ENCODE measurements at regions not wholly inside any gene's neighbourhood (a gene's known extent, or its start where the extent isn't known, plus 50 kb on each side); places are given as distances from the start of the nearest gene placed in this dataset.

DNA sequence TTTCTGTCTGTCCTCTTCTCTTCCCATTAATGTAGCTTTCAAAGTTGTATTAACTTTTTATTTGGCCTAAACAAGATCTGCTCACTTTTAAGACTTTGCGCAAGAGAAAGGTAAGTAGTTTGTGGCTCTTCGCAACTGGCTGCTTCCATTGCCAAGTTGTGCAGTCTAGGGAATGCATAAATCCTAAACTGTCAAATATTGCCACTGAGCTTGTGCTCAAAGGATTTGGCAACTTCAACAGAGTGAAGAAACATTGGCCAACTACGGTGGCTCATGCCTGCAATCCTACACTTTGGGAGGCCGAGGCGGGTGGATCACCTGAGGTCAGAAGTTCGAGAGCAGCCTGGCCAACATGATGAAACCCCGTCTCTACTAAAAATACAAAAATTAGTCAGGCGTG, 826.4 kb downstream of the EPHA4 start:
- TF ChIP-seq, protein P1, sequence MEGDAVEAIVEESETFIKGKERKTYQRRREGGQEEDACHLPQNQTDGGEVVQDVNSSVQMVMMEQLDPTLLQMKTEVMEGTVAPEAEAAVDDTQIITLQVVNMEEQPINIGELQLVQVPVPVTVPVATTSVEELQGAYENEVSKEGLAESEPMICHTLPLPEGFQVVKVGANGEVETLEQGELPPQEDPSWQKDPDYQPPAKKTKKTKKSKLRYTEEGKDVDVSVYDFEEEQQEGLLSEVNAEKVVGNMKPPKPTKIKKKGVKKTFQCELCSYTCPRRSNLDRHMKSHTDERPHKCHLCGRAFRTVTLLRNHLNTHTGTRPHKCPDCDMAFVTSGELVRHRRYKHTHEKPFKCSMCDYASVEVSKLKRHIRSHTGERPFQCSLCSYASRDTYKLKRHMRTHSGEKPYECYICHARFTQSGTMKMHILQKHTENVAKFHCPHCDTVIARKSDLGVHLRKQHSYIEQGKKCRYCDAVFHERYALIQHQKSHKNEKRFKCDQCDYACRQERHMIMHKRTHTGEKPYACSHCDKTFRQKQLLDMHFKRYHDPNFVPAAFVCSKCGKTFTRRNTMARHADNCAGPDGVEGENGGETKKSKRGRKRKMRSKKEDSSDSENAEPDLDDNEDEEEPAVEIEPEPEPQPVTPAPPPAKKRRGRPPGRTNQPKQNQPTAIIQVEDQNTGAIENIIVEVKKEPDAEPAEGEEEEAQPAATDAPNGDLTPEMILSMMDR (IDR thresholded peaks at IDR 0.05): no peak
- no peak for TF ChIP-seq POLR2A (IDR thresholded peaks at IDR 0.05)
- TF ChIP-seq POLR2AphosphoS5 (IDR thresholded peaks at IDR 0.05): no peak
- TF ChIP-seq EP300 (IDR thresholded peaks at IDR 0.05): no peak
